ENCODE measurements at regions not wholly inside any gene's neighbourhood (a gene's known extent, or its start where the extent isn't known, plus 50 kb on each side); places are given as distances from the start of the nearest gene placed in this dataset.

GRCh38 chr5:2249026-2249425 lies 366.3 kb upstream of the IRX4 start:
- Histone ChIP-seq H3K36me3 (ENCODE audit: control insufficient read depth, insufficient read depth, low read length) (no peaks in the 10 kb centered on the region), H3K27me3 (replicated peaks; ENCODE audit: control insufficient read depth, insufficient read depth, low read length, poor library complexity, severe bottlenecking) (no peaks in the 10 kb centered on the region), H3K27ac (ENCODE audit: insufficient read depth, low read length, poor library complexity, severe bottlenecking) (no peak overlapping the region), H3K4me3 (ENCODE audit: insufficient read depth, low read depth, low read length, poor library complexity, severe bottlenecking) (no peak overlapping the region), H3K9me3 (ENCODE audit: control insufficient read depth, low read length) (no peaks in the 10 kb centered on the region), H3K4me1 (ENCODE audit: control insufficient read depth, insufficient read depth, low read length, poor library complexity, severe bottlenecking) (no peaks in the 10 kb centered on the region)
- no peak for DNase-seq

GRCh38 chr5:2242539-2242938 lies 359.8 kb upstream of the IRX4 start:
- H3K9me3 ChIP-seq (ENCODE audit: control insufficient read depth, low read length): no peaks in the 10 kb centered on the region
- H3K27me3 ChIP-seq (replicated peaks; ENCODE audit: control insufficient read depth, insufficient read depth, low read length, poor library complexity, severe bottlenecking): no peaks in the 10 kb centered on the region
- DNase-seq: no peak
- no peaks in the 10 kb centered on the region for H3K4me1 ChIP-seq (ENCODE audit: control insufficient read depth, insufficient read depth, low read length, poor library complexity, severe bottlenecking)
- no peak overlapping the region for H3K27ac ChIP-seq (ENCODE audit: insufficient read depth, low read length, poor library complexity, severe bottlenecking)
- no peak overlapping the region for H3K4me3 ChIP-seq (ENCODE audit: insufficient read depth, low read depth, low read length, poor library complexity, severe bottlenecking)
- no peaks in the 10 kb centered on the region for H3K36me3 ChIP-seq (ENCODE audit: control insufficient read depth, insufficient read depth, low read length)

- no peaks in the 10 kb centered on the region for H3K9me3 ChIP-seq (ENCODE audit: control insufficient read depth, low read length)
These were observed 359.1 kb upstream of the IRX4 start for GRCh38 chr5:2241842-2242241.

DNA sequence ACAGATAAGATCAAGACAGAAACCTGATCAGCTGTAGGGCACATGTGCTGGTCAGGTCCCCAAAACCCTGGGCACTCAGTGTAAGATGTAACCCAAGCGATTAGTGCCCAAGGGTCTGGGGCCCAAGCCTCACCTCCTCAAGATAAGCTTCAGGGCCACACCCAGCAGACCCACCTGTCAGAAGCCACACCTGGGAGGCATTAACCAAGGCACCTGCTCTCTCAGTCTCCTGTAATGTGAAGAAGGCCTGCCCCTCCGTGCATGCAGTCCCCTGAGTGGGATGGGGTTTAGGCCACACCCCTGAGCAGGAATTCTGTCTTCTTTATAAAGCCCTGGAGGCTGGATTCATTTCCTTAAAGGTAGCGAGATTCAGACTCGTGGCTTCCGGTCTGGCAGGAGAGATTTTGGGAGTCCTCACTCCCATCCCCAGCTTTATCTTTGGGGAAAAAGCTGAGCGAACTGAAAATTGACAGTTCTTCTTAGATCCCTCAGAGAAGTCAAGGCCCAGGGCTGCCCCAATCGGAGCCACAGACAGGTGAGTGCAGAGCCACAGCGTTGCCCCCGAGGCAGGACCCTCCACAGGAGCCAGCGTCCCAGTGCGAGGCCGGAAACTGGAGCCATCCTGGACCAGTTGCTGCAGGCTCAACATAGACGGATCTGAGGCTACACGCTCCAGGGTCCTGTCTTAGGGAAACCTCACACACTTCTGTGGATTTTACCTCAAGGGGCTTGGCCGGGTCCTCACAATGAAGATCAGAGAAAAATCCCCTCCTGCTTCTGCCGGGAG lies 357.6 kb upstream of the IRX4 start:
- H3K9me3 ChIP-seq (ENCODE audit: control insufficient read depth, low read length): no peaks in the 10 kb centered on the region
- no peak overlapping the region for H3K27ac ChIP-seq (ENCODE audit: insufficient read depth, low read length, poor library complexity, severe bottlenecking)
- no peak for DNase-seq
- no peaks in the 10 kb centered on the region for H3K4me1 ChIP-seq (ENCODE audit: control insufficient read depth, insufficient read depth, low read length, poor library complexity, severe bottlenecking)
- no peaks in the 10 kb centered on the region for H3K27me3 ChIP-seq (replicated peaks; ENCODE audit: control insufficient read depth, insufficient read depth, low read length, poor library complexity, severe bottlenecking)
- no peak overlapping the region for H3K4me3 ChIP-seq (ENCODE audit: insufficient read depth, low read depth, low read length, poor library complexity, severe bottlenecking)
- H3K36me3 ChIP-seq (ENCODE audit: control insufficient read depth, insufficient read depth, low read length): no peaks in the 10 kb centered on the region

More at GRCh38 chr5:2241842-2242241, 359.1 kb upstream of the IRX4 start:
- Histone ChIP-seq H3K27me3 (replicated peaks; ENCODE audit: control insufficient read depth, insufficient read depth, low read length, poor library complexity, severe bottlenecking) (no peaks in the 10 kb centered on the region), H3K36me3 (ENCODE audit: control insufficient read depth, insufficient read depth, low read length) (no peaks in the 10 kb centered on the region), H3K4me3 (ENCODE audit: insufficient read depth, low read depth, low read length, poor library complexity, severe bottlenecking) (no peak overlapping the region), H3K27ac (ENCODE audit: insufficient read depth, low read length, poor library complexity, severe bottlenecking) (no peak overlapping the region), H3K4me1 (ENCODE audit: control insufficient read depth, insufficient read depth, low read length, poor library complexity, severe bottlenecking) (no peaks in the 10 kb centered on the region)
- no peak for DNase-seq

- Histone ChIP-seq H3K36me3 (ENCODE audit: control insufficient read depth, insufficient read depth, low read length) (no peaks in the 10 kb centered on the region), H3K9me3 (ENCODE audit: control insufficient read depth, low read length) (no peaks in the 10 kb centered on the region), H3K27ac (ENCODE audit: insufficient read depth, low read length, poor library complexity, severe bottlenecking) (no peak overlapping the region), H3K27me3 (replicated peaks; ENCODE audit: control insufficient read depth, insufficient read depth, low read length, poor library complexity, severe bottlenecking) (no peaks in the 10 kb centered on the region), H3K4me1 (ENCODE audit: control insufficient read depth, insufficient read depth, low read length, poor library complexity, severe bottlenecking) (no peaks in the 10 kb centered on the region), H3K4me3 (ENCODE audit: insufficient read depth, low read depth, low read length, poor library complexity, severe bottlenecking) (no peak overlapping the region)
- no peak for DNase-seq
These were observed 356.6 kb upstream of the IRX4 start for GRCh38 chr5:2239201-2239910.

DNA sequence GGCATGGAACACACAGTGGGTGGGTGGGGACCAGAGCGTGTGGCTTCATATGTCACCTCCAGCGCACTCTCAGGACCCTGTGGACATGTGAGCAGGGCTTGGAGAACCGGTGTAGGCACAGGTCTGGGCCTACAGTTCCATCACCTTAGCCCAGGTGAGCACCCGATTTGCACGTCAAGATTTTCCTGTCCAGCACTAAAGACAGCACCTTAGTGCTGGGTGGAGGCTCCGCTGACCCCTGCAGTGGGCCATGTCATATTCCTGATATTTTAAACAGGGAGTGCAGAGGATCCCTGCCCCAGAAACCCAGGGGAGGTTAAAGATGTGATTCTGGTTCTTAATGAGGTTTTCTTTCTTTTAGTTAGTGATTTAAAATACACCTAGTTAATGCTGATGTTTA lies 356.0 kb upstream of the IRX4 start:
- DNase-seq: no peak
- Histone ChIP-seq H3K4me3 (ENCODE audit: insufficient read depth, low read depth, low read length, poor library complexity, severe bottlenecking) (no peak overlapping the region), H3K27ac (ENCODE audit: insufficient read depth, low read length, poor library complexity, severe bottlenecking) (no peak overlapping the region), H3K4me1 (ENCODE audit: control insufficient read depth, insufficient read depth, low read length, poor library complexity, severe bottlenecking) (no peaks in the 10 kb centered on the region), H3K27me3 (replicated peaks; ENCODE audit: control insufficient read depth, insufficient read depth, low read length, poor library complexity, severe bottlenecking) (no peaks in the 10 kb centered on the region), H3K36me3 (ENCODE audit: control insufficient read depth, insufficient read depth, low read length) (no peaks in the 10 kb centered on the region), H3K9me3 (ENCODE audit: control insufficient read depth, low read length) (no peaks in the 10 kb centered on the region)

DNA sequence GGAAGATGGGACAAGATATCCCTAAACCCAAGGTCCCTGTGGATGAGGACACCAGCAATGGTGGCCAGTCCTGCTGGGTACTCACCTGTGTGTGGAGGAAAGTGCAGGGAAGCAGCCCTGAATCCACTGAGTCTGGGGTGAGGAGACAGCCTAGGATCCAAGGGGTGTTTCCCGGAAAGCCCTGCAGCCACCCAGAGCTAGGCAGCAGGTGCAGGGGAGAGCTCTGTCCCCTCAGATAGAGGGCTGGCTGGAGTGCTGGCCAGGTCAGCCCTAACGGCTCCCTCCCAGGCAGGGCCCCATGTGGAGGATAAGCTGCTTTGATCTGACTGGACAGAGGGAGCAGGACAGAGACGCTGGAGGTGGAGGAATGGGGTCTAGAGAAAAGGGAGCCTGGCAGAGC lies 344.7 kb upstream of the IRX4 start:
- Histone ChIP-seq H3K9me3 (ENCODE audit: control insufficient read depth, low read length) (no peaks in the 10 kb centered on the region), H3K4me1 (ENCODE audit: control insufficient read depth, insufficient read depth, low read length, poor library complexity, severe bottlenecking) (no peaks in the 10 kb centered on the region), H3K4me3 (ENCODE audit: insufficient read depth, low read depth, low read length, poor library complexity, severe bottlenecking) (no peak overlapping the region), H3K27me3 (replicated peaks; ENCODE audit: control insufficient read depth, insufficient read depth, low read length, poor library complexity, severe bottlenecking) (no peaks in the 10 kb centered on the region), H3K36me3 (ENCODE audit: control insufficient read depth, insufficient read depth, low read length) (no peaks in the 10 kb centered on the region), H3K27ac (ENCODE audit: insufficient read depth, low read length, poor library complexity, severe bottlenecking) (no peak overlapping the region)
- no peak for DNase-seq

- no peak for DNase-seq
- H3K4me1 ChIP-seq (ENCODE audit: control insufficient read depth, insufficient read depth, low read length, poor library complexity, severe bottlenecking): no peaks in the 10 kb centered on the region
- H3K4me3 ChIP-seq (ENCODE audit: insufficient read depth, low read depth, low read length, poor library complexity, severe bottlenecking): no peak overlapping the region
- no peak overlapping the region for H3K27ac ChIP-seq (ENCODE audit: insufficient read depth, low read length, poor library complexity, severe bottlenecking)
- H3K27me3 ChIP-seq (replicated peaks; ENCODE audit: control insufficient read depth, insufficient read depth, low read length, poor library complexity, severe bottlenecking): no peaks in the 10 kb centered on the region
- no peaks in the 10 kb centered on the region for H3K9me3 ChIP-seq (ENCODE audit: control insufficient read depth, low read length)
- no peaks in the 10 kb centered on the region for H3K36me3 ChIP-seq (ENCODE audit: control insufficient read depth, insufficient read depth, low read length)
These were observed 342.0 kb upstream of the IRX4 start for GRCh38 chr5:2224689-2225088.

DNA sequence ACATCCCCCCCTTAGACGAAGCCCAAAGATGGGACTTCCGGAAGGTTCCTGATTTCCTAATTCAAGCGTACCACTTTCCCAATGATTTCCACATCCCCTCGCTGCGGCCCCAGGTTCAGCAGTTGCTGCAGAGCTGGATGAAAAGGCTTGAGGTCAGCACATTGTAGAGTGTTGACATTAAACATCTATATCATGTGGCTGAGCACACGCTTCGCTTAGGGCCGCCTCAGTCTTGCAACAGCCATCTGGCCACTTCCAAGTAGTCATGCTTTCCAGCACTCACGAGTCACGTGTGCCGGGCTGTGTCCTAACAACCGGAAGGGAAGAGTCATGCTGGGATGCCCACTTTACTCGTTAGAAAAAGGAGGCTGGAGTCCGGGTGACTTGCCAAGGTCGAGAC lies 340.6 kb upstream of the IRX4 start:
- DNase-seq: no peak
- H3K36me3 ChIP-seq (ENCODE audit: control insufficient read depth, insufficient read depth, low read length): no peaks in the 10 kb centered on the region
- no peaks in the 10 kb centered on the region for H3K4me1 ChIP-seq (ENCODE audit: control insufficient read depth, insufficient read depth, low read length, poor library complexity, severe bottlenecking)
- H3K4me3 ChIP-seq (ENCODE audit: insufficient read depth, low read depth, low read length, poor library complexity, severe bottlenecking): no peak overlapping the region
- no peaks in the 10 kb centered on the region for H3K27me3 ChIP-seq (replicated peaks; ENCODE audit: control insufficient read depth, insufficient read depth, low read length, poor library complexity, severe bottlenecking)
- H3K27ac ChIP-seq (ENCODE audit: insufficient read depth, low read length, poor library complexity, severe bottlenecking): no peak overlapping the region
- H3K9me3 ChIP-seq (ENCODE audit: control insufficient read depth, low read length): no peaks in the 10 kb centered on the region

DNA sequence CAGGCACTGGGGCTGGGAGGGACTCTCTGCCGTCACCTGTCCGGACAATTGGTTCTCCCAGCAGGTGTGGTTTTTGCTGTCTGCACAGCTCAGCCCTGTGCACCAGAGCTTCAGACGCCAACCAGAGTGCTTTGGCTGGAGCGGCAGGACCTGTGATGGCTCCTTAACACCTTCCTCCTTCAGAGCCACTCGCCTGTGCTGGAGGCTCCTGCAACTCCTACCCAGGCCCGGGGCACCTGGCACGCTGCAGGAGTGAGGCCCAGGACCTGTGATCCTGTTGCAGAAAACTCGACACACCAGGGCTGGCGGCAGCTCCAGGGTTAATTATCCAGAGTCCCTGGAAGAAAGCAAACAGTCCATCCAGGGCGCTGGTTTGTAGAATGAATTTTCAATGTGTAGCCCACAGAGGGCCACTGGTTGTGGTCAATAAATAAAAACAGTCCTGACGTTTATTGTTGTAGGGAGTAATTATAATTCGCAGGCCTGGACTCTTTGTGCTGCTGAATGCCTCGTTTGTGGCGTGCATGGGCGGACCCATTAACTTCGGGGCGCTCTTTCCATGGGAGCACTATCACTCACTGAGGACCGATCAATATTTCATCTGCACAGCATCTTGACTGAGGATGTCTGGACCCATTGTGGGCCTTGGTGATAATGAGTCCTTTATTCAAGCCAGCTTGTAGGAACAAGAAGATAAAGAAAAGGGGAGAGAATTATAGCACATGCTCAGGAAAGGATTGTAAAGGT lies 339.7 kb upstream of the IRX4 start:
- no peaks in the 10 kb centered on the region for H3K4me1 ChIP-seq (ENCODE audit: control insufficient read depth, insufficient read depth, low read length, poor library complexity, severe bottlenecking)
- no peaks in the 10 kb centered on the region for H3K9me3 ChIP-seq (ENCODE audit: control insufficient read depth, low read length)
- H3K36me3 ChIP-seq (ENCODE audit: control insufficient read depth, insufficient read depth, low read length): no peaks in the 10 kb centered on the region
- no peaks in the 10 kb centered on the region for H3K27me3 ChIP-seq (replicated peaks; ENCODE audit: control insufficient read depth, insufficient read depth, low read length, poor library complexity, severe bottlenecking)
- no peak overlapping the region for H3K4me3 ChIP-seq (ENCODE audit: insufficient read depth, low read depth, low read length, poor library complexity, severe bottlenecking)
- no peak for DNase-seq
- H3K27ac ChIP-seq (ENCODE audit: insufficient read depth, low read length, poor library complexity, severe bottlenecking): no peak overlapping the region
